ENCODE measurements at regions not wholly inside any gene's neighbourhood (a gene's known extent, or its start where the extent isn't known, plus 50 kb on each side); places are given as distances from the start of the nearest gene placed in this dataset.

- DNase-seq, result peak in 1 of 5 donors; percentile 3
- H3K9ac ChIP-seq (ENCODE audit: low read length in 3 of 3), result no peak overlapping the region
- no peak for TF ChIP-seq CTCF (IDR thresholded peaks at IDR 0.05; ENCODE audit: borderline replicate concordance, extremely low read depth, insufficient read depth)
- H3K27me3 ChIP-seq (ENCODE audit: control insufficient read depth, insufficient read depth, low read length), result no peaks in the 10 kb centered on the region
- H3K36me3 ChIP-seq (ENCODE audit: control insufficient read depth in 2 of 3, insufficient read depth in 3 of 3, low read length in 3 of 3), result no peaks in the 10 kb centered on the region
- H3K27ac ChIP-seq (ENCODE audit: low read depth in 2 of 2, low read length in 2 of 2), result no peak overlapping the region
- no peak overlapping the region for H3K4me3 ChIP-seq (ENCODE audit: low read length in 3 of 3)
- H3K4me1 ChIP-seq (ENCODE audit: control insufficient read depth in 2 of 3, insufficient read depth in 2 of 3, low read depth in 1 of 3, low read length in 3 of 3), result no peaks in the 10 kb centered on the region
- H3K9me3 ChIP-seq (ENCODE audit: control insufficient read depth in 2 of 3, insufficient read depth in 1 of 3, low read length in 3 of 3), result no peaks in the 10 kb centered on the region
- intact Hi-C loops (cut with DNase I), result no loop called here
- no peak for FAIRE-seq
These were observed 279.0 kb downstream of the HS3ST1 start for GRCh38 chr4:11149612-11150259.

- no peaks in the 10 kb centered on the region for H3K36me3 ChIP-seq (ENCODE audit: control insufficient read depth in 2 of 3, insufficient read depth in 3 of 3, low read length in 3 of 3)
- H3K9me3 ChIP-seq (ENCODE audit: control insufficient read depth in 2 of 3, insufficient read depth in 1 of 3, low read length in 3 of 3), result no peaks in the 10 kb centered on the region
- DNase-seq (no peak), FAIRE-seq (no peak)
- H3K4me3 ChIP-seq (ENCODE audit: low read length in 3 of 3), result no peak overlapping the region
- H3K27me3 ChIP-seq (ENCODE audit: control insufficient read depth, insufficient read depth, low read length), result no peaks in the 10 kb centered on the region
- no peaks in the 10 kb centered on the region for H3K4me1 ChIP-seq (ENCODE audit: control insufficient read depth in 2 of 3, insufficient read depth in 2 of 3, low read depth in 1 of 3, low read length in 3 of 3)
- intact Hi-C loops (cut with DNase I), result no loop called here
- no peak overlapping the region for H3K9ac ChIP-seq (ENCODE audit: low read length in 3 of 3)
- H3K27ac ChIP-seq (ENCODE audit: low read depth in 2 of 2, low read length in 2 of 2), result no peak overlapping the region
- TF ChIP-seq CTCF (IDR thresholded peaks at IDR 0.05; ENCODE audit: borderline replicate concordance, extremely low read depth, insufficient read depth), result no peak
These were observed 288.8 kb downstream of the HS3ST1 start for GRCh38 chr4:11139871-11140270.

GRCh38 chr4:11138964-11139363, 289.7 kb downstream of the HS3ST1 start:
- Histone ChIP-seq H3K9ac (ENCODE audit: low read length in 3 of 3) (no peak overlapping the region), H3K4me1 (ENCODE audit: control insufficient read depth in 2 of 3, insufficient read depth in 2 of 3, low read depth in 1 of 3, low read length in 3 of 3) (no peaks in the 10 kb centered on the region), H3K27ac (ENCODE audit: low read depth in 2 of 2, low read length in 2 of 2) (no peak overlapping the region), H3K36me3 (ENCODE audit: control insufficient read depth in 2 of 3, insufficient read depth in 3 of 3, low read length in 3 of 3) (no peaks in the 10 kb centered on the region), H3K4me3 (ENCODE audit: low read length in 3 of 3) (no peak overlapping the region), H3K9me3 (ENCODE audit: control insufficient read depth in 2 of 3, insufficient read depth in 1 of 3, low read length in 3 of 3) (no peaks in the 10 kb centered on the region), H3K27me3 (ENCODE audit: control insufficient read depth, insufficient read depth, low read length) (no peaks in the 10 kb centered on the region)
- FAIRE-seq, result no peak
- no peak for TF ChIP-seq CTCF (IDR thresholded peaks at IDR 0.05; ENCODE audit: borderline replicate concordance, extremely low read depth, insufficient read depth)
- DNase-seq, result no peak
- intact Hi-C loops (cut with DNase I), result no loop called here

GRCh38 chr4:11134705-11135104, 294.0 kb downstream of the HS3ST1 start:
- intact Hi-C loops (cut with DNase I), result no loop called here

More at GRCh38 chr4:11134705-11135104, 294.0 kb downstream of the HS3ST1 start:
- Histone ChIP-seq H3K36me3 (ENCODE audit: control insufficient read depth in 2 of 3, insufficient read depth in 3 of 3, low read length in 3 of 3) (no peaks in the 10 kb centered on the region), H3K9me3 (ENCODE audit: control insufficient read depth in 2 of 3, insufficient read depth in 1 of 3, low read length in 3 of 3) (no peaks in the 10 kb centered on the region), H3K4me1 (ENCODE audit: control insufficient read depth in 2 of 3, insufficient read depth in 2 of 3, low read depth in 1 of 3, low read length in 3 of 3) (no peaks in the 10 kb centered on the region), H3K9ac (ENCODE audit: low read length in 3 of 3) (no peak overlapping the region), H3K4me3 (ENCODE audit: low read length in 3 of 3) (no peak overlapping the region), H3K27ac (ENCODE audit: low read depth in 2 of 2, low read length in 2 of 2) (no peak overlapping the region), H3K27me3 (ENCODE audit: control insufficient read depth, insufficient read depth, low read length) (no peaks in the 10 kb centered on the region)
- FAIRE-seq (no peak), DNase-seq (no peak)
- no peak for TF ChIP-seq CTCF (IDR thresholded peaks at IDR 0.05; ENCODE audit: borderline replicate concordance, extremely low read depth, insufficient read depth)

All from kidney (tissue), 13 donors.